Loucy (cell line): ENCODE measurements at regions not wholly inside any gene's neighbourhood (a gene's known extent, or its start where the extent isn't known, plus 50 kb on each side); places are given as distances from the start of the nearest gene placed in this dataset.
"Not testable (repeated sequence)": the region's sequence is repeated elsewhere in the genome, so short reads cannot be mapped to it uniquely, and the experiment has no call there.

Experiments used
- H2AFZ ChIP-seq: fragments of 200-600 bp; sonication (generic); 2 replicates; pipeline ENCODE4 v1.6.0; 2016; ENCODE audit warnings: antibody characterized with exemption, mild to moderate bottlenecking, low read length, moderate library complexity
- H3F3A ChIP-seq: fragments of 200-600 bp; 2 replicates; pipeline ENCODE4 v1.6.0; 2016; ENCODE audit warnings: antibody characterized with exemption, low read depth, mild to moderate bottlenecking
- H3K27me3 ChIP-seq: fragments of 200-600 bp; sonication (generic); 2 replicates; pipeline ENCODE4 v1.6.1; 2014; ENCODE audit warnings: low read length, mild to moderate bottlenecking; ENCODE audit not compliant: insufficient read depth, poor library complexity, severe bottlenecking
- H3K36me3 ChIP-seq: fragments of 200-600 bp; sonication (generic); 2 replicates; pipeline ENCODE4 v1.6.1; 2016; ENCODE audit warnings: low read length; ENCODE audit not compliant: insufficient read depth
- H3K4me1 ChIP-seq: fragments of 200-600 bp; sonication (generic); 2 replicates; pipeline ENCODE4 v1.5.1; 2014; ENCODE audit warnings: low read length, mild to moderate bottlenecking; ENCODE audit not compliant: insufficient read depth, poor library complexity, severe bottlenecking
- H3K4me2 ChIP-seq: fragments of 200-600 bp; sonication (generic); 2 replicates; pipeline ENCODE4 v1.6.0; 2014; ENCODE audit warnings: antibody characterized with exemption, low read length, low read depth, mild to moderate bottlenecking; ENCODE audit not compliant: poor library complexity, severe bottlenecking
- H3K4me3 ChIP-seq: fragments of 200-600 bp; sonication (generic); 2 replicates; pipeline ENCODE4 v1.5.1; 2014; ENCODE audit warnings: low read length, mild to moderate bottlenecking, mixed read lengths; ENCODE audit not compliant: poor library complexity, severe bottlenecking
- H3K79me2 ChIP-seq: fragments of 200-600 bp; sonication (generic); 2 replicates; pipeline ENCODE4 v1.6.1; 2014; ENCODE audit warnings: low read length; ENCODE audit not compliant: insufficient read depth
- H3K9ac ChIP-seq: fragments of 200-600 bp; sonication (generic); 2 replicates; pipeline ENCODE4 v1.6.0; 2014; ENCODE audit warnings: mild to moderate bottlenecking, low read depth, low read length, moderate library complexity; ENCODE audit not compliant: poor library complexity, severe bottlenecking
- H3K9me2 ChIP-seq: fragments of 200-600 bp; sonication (generic); replicated peaks from 2 replicates; pipeline ENCODE4 v1.6.1; 2016; ENCODE audit warnings: low read depth, low read length, mixed read lengths
- H3K9me3 ChIP-seq: fragments of 200-600 bp; sonication (generic); 2 replicates; pipeline ENCODE4 v1.6.1; 2014; ENCODE audit warnings: mild to moderate bottlenecking, antibody characterized with exemption, low read length, low read depth; ENCODE audit not compliant: insufficient read depth
- H4K20me1 ChIP-seq: fragments of 200-600 bp; sonication (generic); 2 replicates; pipeline ENCODE4 v1.6.0; 2014; ENCODE audit warnings: antibody characterized with exemption, low read length, mild to moderate bottlenecking; ENCODE audit not compliant: insufficient read depth, poor library complexity, severe bottlenecking
- EZH2phosphoT487 ChIP-seq: fragments of 200-600 bp; IDR thresholded peaks from 2 replicates; pipeline ENCODE4 v1.6.1; 2018; ENCODE audit warnings: antibody characterized with exemption, mild to moderate bottlenecking, moderate library complexity, borderline replicate concordance
- TF ChIP-seq, protein P1 (sequence below): fragments of 200-600 bp; sonication (generic); conservative IDR thresholded peaks from 2 replicates; pipeline ENCODE4 v1.5.1; 2014; ENCODE audit warnings: mild to moderate bottlenecking, antibody characterized with exemption, low read length

DNA sequence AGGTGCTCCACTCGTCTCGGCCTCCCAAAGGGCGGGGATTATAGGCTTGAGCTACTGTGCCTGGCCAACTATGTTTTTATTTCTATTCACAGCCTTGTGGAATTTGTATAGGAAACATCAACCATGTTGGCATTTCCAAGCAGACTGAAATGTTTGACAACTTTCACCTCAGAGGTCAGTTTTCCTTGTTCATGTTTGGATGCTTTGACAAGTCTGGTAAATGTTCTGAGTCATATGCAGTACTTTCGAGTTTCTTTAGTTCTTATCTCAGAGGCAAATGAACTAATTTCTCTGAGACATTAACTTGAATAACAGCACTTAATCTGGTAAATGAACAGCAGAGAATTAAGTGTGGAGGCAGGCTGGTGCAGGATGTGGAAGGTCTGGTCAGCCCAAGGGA is 373.4 kb upstream of the SYNCRIP start:
- Histone ChIP-seq H4K20me1 (no peaks in the 10 kb centered on the region), H2AFZ (no peak overlapping the region), H3K9me3 (no peaks in the 10 kb centered on the region), H3K36me3 (no peaks in the 10 kb centered on the region), H3K79me2 (no peaks in the 10 kb centered on the region), H3K9me2 (no peaks in the 10 kb centered on the region), H3K4me1 (no peaks in the 10 kb centered on the region), H3F3A (no peaks in the 10 kb centered on the region), H3K27me3 (no peaks in the 10 kb centered on the region), H3K9ac (no peak overlapping the region), H3K4me2 (no peak overlapping the region), H3K4me3 (no peak overlapping the region)
- TF ChIP-seq, protein P1, sequence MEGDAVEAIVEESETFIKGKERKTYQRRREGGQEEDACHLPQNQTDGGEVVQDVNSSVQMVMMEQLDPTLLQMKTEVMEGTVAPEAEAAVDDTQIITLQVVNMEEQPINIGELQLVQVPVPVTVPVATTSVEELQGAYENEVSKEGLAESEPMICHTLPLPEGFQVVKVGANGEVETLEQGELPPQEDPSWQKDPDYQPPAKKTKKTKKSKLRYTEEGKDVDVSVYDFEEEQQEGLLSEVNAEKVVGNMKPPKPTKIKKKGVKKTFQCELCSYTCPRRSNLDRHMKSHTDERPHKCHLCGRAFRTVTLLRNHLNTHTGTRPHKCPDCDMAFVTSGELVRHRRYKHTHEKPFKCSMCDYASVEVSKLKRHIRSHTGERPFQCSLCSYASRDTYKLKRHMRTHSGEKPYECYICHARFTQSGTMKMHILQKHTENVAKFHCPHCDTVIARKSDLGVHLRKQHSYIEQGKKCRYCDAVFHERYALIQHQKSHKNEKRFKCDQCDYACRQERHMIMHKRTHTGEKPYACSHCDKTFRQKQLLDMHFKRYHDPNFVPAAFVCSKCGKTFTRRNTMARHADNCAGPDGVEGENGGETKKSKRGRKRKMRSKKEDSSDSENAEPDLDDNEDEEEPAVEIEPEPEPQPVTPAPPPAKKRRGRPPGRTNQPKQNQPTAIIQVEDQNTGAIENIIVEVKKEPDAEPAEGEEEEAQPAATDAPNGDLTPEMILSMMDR = no peak
- no peak for TF ChIP-seq EZH2phosphoT487

DNA sequence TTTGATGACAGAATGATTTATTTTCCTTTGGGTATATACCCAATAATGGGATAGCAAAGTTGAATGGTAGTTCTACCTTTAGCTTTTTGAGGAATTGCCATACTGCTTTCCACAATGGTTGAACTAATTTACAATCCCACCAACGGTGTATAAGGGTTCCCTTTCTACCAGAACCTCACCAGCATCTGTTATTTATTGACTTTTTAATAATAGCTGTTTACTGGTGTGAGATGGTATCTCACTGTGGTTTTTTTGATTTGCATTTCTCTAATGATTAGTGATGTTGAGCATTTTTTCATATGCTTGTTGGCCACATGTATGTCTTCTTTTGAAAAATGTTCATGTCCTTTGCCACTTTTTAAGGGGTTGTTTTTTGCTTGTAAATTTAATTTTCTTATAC is 370.3 kb upstream of the SYNCRIP start:
- not testable (repeated sequence) for H3K27me3 ChIP-seq, H3K9ac ChIP-seq, H3K4me1 ChIP-seq, H3F3A ChIP-seq, H3K4me2 ChIP-seq, H3K79me2 ChIP-seq, H3K9me3 ChIP-seq, H4K20me1 ChIP-seq, H3K36me3 ChIP-seq, H3K9me2 ChIP-seq, H3K4me3 ChIP-seq, H2AFZ ChIP-seq

DNA sequence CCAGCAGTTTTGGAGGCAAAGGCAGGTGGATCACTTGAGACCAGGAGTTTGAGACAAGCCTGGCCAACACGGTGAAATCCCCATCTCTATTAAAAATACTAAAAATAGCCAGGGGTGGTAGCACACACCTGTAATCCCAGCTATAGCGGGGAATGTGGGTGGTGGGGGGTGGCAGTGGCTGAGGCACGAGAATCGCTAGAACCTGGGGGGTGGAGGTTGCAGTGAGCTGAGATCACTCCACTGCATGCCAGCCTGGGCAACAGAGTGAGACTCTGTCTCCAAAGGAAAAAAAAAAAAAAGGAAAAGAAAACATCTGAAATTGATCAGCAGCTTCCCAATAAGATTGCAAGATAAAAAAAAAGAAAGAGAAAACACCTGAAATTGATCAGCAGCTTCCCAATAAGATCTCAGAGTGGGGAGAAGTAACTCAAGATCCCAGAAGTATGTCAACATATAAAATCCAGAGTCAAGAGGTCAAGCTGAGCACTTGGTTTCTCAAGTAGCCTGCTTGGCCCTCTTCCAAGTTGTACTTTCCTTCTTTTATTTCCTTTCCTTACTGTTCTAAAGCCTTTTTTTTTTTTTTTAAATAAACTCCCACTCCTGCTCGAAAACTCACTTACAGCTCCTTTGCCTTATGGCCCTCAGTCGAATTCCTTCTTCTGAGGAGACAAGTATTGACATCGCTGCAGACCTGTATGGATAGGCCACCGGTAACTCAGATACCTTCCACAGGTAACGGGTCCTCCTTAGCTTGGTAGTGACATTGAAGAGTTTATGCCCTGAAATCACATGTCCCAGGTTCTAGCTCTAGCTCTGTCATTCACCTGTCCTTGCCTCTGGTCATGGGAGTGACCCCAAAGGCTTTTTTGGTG is 368.5 kb upstream of the SYNCRIP start:
- no peak overlapping the region for H3K9ac ChIP-seq
- H2AFZ ChIP-seq = no peak overlapping the region
- H3K79me2 ChIP-seq = no peaks in the 10 kb centered on the region
- H3K36me3 ChIP-seq = no peaks in the 10 kb centered on the region
- no peak overlapping the region for H3K4me2 ChIP-seq
- no peaks in the 10 kb centered on the region for H3K9me3 ChIP-seq
- no peaks in the 10 kb centered on the region for H3F3A ChIP-seq
- no peaks in the 10 kb centered on the region for H3K9me2 ChIP-seq
- H3K27me3 ChIP-seq = no peaks in the 10 kb centered on the region
- H3K4me1 ChIP-seq = no peaks in the 10 kb centered on the region
- H4K20me1 ChIP-seq = no peaks in the 10 kb centered on the region
- TF ChIP-seq EZH2phosphoT487 = no peak
- TF ChIP-seq, protein P1 = no peak
- H3K4me3 ChIP-seq = no peak overlapping the region

DNA sequence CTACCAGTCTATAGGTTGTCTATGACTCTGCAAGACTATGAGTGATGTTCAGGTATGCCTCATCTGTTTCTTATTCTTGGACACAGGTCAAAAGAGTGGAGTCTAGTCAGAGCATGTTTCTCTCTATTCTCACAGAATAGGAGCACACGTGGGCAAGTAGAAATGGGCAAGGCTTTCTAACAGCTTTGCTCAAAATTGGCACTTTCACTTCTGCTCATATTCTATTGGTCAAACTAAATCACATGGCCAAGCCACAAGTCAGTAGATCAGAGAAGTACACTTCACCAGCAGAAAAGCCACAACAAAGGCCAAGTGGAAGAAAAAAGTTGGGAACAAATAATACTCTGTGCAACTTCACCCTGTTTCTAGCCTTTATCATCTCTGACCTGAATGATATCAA is 354.5 kb upstream of the SYNCRIP start:
- Histone ChIP-seq H3K4me2 (peak overlapping the region; percentile 8), H4K20me1 (no peaks in the 10 kb centered on the region), H3K79me2 (no peaks in the 10 kb centered on the region), H3K4me1 (peaks cover 10% of the 10 kb centered on the region), H2AFZ (peak overlapping the region; percentile 50; the same call in 1 of the 2 replicates), H3K9me3 (no peaks in the 10 kb centered on the region), H3K36me3 (no peaks in the 10 kb centered on the region), H3F3A (no peaks in the 10 kb centered on the region), H3K4me3 (peak overlapping the region; percentile 17), H3K27me3 (no peaks in the 10 kb centered on the region), H3K9me2 (no peaks in the 10 kb centered on the region), H3K9ac (no peak overlapping the region)
- TF ChIP-seq EZH2phosphoT487 = no peak
- TF ChIP-seq, protein P1 = no peak
